H1 (cell line): ENCODE measurements at regions not wholly inside any gene's neighbourhood (a gene's known extent, or its start where the extent isn't known, plus 50 kb on each side); places are given as distances from the start of the nearest gene placed in this dataset.
"Not testable (repeated sequence)": the region's sequence is repeated elsewhere in the genome, so short reads cannot be mapped to it uniquely, and the experiment has no call there.

Experiments used
- CTCF ChIA-PET: fragments of 300-600 bp; sonication (Branson Sonifier 250); formaldehyde crosslinking; loops from one replicate; lab custom pipeline; 2021; ENCODE audit not compliant: partially characterized antibody; lab: Charles Lee
- POLR2A ChIA-PET: fragments of 300-600 bp; sonication (Branson Sonifier 250); formaldehyde crosslinking; loops from one replicate; lab custom pipeline; 2021; ENCODE audit warnings: inconsistent platforms; ENCODE audit not compliant: partially characterized antibody; lab: Charles Lee
- DNase-seq, 2 experiments: peaks; one replicate each; pipeline versions ENCODE4 v3.0.0 to v3.0.0-alpha.2; 2010 to 2022; ENCODE audit warnings: low spot score in 2 of 2, low read depth in 1 of 2, mixed read lengths in 1 of 2
- FAIRE-seq: peaks from 2 replicates; lab custom pipeline; 2011; peaks lifted over from hg19 to GRCh38; lab: Jason Lieb, UNC
- H2AFZ ChIP-seq: 2 replicates; pipeline ENCODE4 v1.8.1; 2012; ENCODE audit warnings: low read length, inconsistent platforms
- H2AK5ac ChIP-seq: 2 replicates; pipeline ENCODE4 v1.6.1; 2013; ENCODE audit warnings: low read depth, low read length
- H2BK120ac ChIP-seq: replicated peaks from 2 replicates; pipeline ENCODE3; 2013; ENCODE audit warnings: low read depth, low read length, inconsistent platforms
- H2BK12ac ChIP-seq: 2 replicates; pipeline ENCODE4 v1.6.1; 2013; ENCODE audit warnings: low read depth, low read length
- H2BK15ac ChIP-seq: 2 replicates; pipeline ENCODE4 v1.6.1; 2013; ENCODE audit warnings: low read length
- H2BK20ac ChIP-seq: 2 replicates; pipeline ENCODE4 v1.6.1; 2013; ENCODE audit warnings: low read length
- H2BK5ac ChIP-seq: 2 replicates; pipeline ENCODE4 v1.6.1; 2013; ENCODE audit warnings: low read depth, low read length
- H3K14ac ChIP-seq: 2 replicates; pipeline ENCODE4 v1.6.1; 2013; ENCODE audit warnings: inconsistent platforms; ENCODE audit not compliant: insufficient read length
- H3K18ac ChIP-seq: 2 replicates; pipeline ENCODE4 v1.6.1; 2013; ENCODE audit warnings: low read length; ENCODE audit errors: extremely low read depth
- H3K23ac ChIP-seq: 2 replicates; pipeline ENCODE4 v1.6.1; 2013; ENCODE audit warnings: inconsistent platforms; ENCODE audit not compliant: insufficient read length
- H3K23me2 ChIP-seq: 2 replicates; pipeline ENCODE4 v1.6.1; 2013; ENCODE audit warnings: low read depth, low read length
- H3K27ac ChIP-seq: 2 replicates; pipeline ENCODE4 v1.6.1; 2011; ENCODE audit warnings: low read depth, low read length, inconsistent platforms
- H3K27me3 ChIP-seq, 4 experiments: replicated peaks in 1 of 4; 1 replicate in 1 of 4; 2 replicates in 3 of 4; pipeline versions ENCODE4 v1.6.1 to v1.8.1; 2011 to 2013; ENCODE audit warnings: low read length in 3 of 4, mild to moderate bottlenecking in 3 of 4, inconsistent platforms in 2 of 4, mixed read lengths in 2 of 4, moderate library complexity in 1 of 4; ENCODE audit not compliant: control insufficient read depth in 3 of 4, insufficient read depth in 3 of 4; ENCODE audit errors: extremely low read depth in 1 of 4
- H3K36me3 ChIP-seq, 4 experiments: 2 replicates each; pipeline versions ENCODE4 v1.6.1 to v1.8.1; 2011 to 2013; ENCODE audit warnings: mild to moderate bottlenecking in 4 of 4, low read length in 3 of 4, moderate library complexity in 2 of 4, control low read depth in 1 of 4, inconsistent platforms in 1 of 4; ENCODE audit not compliant: insufficient read depth in 4 of 4, control insufficient read depth in 2 of 4
- H3K4ac ChIP-seq: replicated peaks from 2 replicates; pipeline ENCODE3; 2013; ENCODE audit warnings: low read length, low read depth, mixed read lengths, inconsistent platforms; ENCODE audit not compliant: insufficient read length
- H3K4me1 ChIP-seq, 4 experiments: replicated peaks in 1 of 4; 1 replicate in 1 of 4; 2 replicates in 3 of 4; pipeline versions ENCODE4 v1.6.1 to v1.8.1; 2011 to 2013; ENCODE audit warnings: low read length in 3 of 4, inconsistent platforms in 2 of 4, mixed read lengths in 1 of 4; ENCODE audit not compliant: insufficient read depth in 4 of 4, control insufficient read depth in 3 of 4
- H3K4me2 ChIP-seq, 2 experiments: 2 replicates each; pipeline versions ENCODE4 v1.6.1 to v1.8.1; 2011 to 2013; ENCODE audit warnings: low read depth in 2 of 2, low read length in 2 of 2, control low read depth in 1 of 2, inconsistent platforms in 1 of 2, mild to moderate bottlenecking in 1 of 2; ENCODE audit not compliant: insufficient read depth in 1 of 2
- H3K4me3 ChIP-seq, 4 experiments: fragments of 200-600, 300-600 bp in 1 of 4; sonication (generic), shearing (Covaris generic), sonication (Bioruptor Twin) in 1 of 4; 2 replicates each; pipeline versions ENCODE4 v1.5.1 to v1.8.1; 2011 to 2016; ENCODE audit warnings: low read length in 4 of 4, low read depth in 3 of 4, control low read depth in 2 of 4, inconsistent platforms in 2 of 4, mild to moderate bottlenecking in 2 of 4, mixed read lengths in 1 of 4, moderate library complexity in 1 of 4; ENCODE audit not compliant: insufficient read depth in 2 of 4; ENCODE audit errors: extremely low read depth in 1 of 4
- H3K56ac ChIP-seq: replicated peaks from 2 replicates; pipeline ENCODE3; 2013; ENCODE audit warnings: low read depth, mild to moderate bottlenecking, mixed read lengths, low read length, inconsistent platforms; ENCODE audit not compliant: insufficient read length
- H3K79me1 ChIP-seq: 2 replicates; pipeline ENCODE4 v1.6.1; 2013; ENCODE audit warnings: low read depth, low read length, control low read depth
- H3K79me2 ChIP-seq, 2 experiments: 2 replicates each; pipeline versions ENCODE4 v1.6.1 to v1.8.1; 2012 to 2013; ENCODE audit warnings: low read length in 2 of 2, mild to moderate bottlenecking in 2 of 2, inconsistent platforms in 1 of 2; ENCODE audit not compliant: insufficient read depth in 2 of 2, control insufficient read depth in 1 of 2
- H3K9ac ChIP-seq, 4 experiments: replicated peaks in 1 of 4; 1 replicate in 1 of 4; 2 replicates in 3 of 4; pipeline versions ENCODE4 v1.6.1 to v1.8.1; 2011 to 2013; ENCODE audit warnings: low read depth in 3 of 4, low read length in 3 of 4, control low read depth in 2 of 4, mild to moderate bottlenecking in 2 of 4, moderate library complexity in 2 of 4, inconsistent platforms in 1 of 4; ENCODE audit errors: extremely low read depth in 1 of 4
- H3K9me3 ChIP-seq, 2 experiments: 2 replicates each; pipeline versions ENCODE4 v1.6.1 to v1.8.1; 2012 to 2013; ENCODE audit warnings: mild to moderate bottlenecking in 2 of 2, moderate library complexity in 2 of 2, control low read depth in 1 of 2, inconsistent platforms in 1 of 2, low read depth in 1 of 2, low read length in 1 of 2, mixed read lengths in 1 of 2; ENCODE audit not compliant: insufficient read depth in 2 of 2
- H4K20me1 ChIP-seq, 2 experiments: replicated peaks in 1 of 2; 2 replicates each; pipeline versions ENCODE3 to v1.8.1; 2011 to 2013; ENCODE audit warnings: inconsistent platforms in 2 of 2, low read length in 2 of 2, mild to moderate bottlenecking in 1 of 2; ENCODE audit not compliant: insufficient read depth in 2 of 2, control insufficient read depth in 1 of 2
- H4K5ac ChIP-seq: 2 replicates; pipeline ENCODE4 v1.6.1; 2013; ENCODE audit warnings: low read length, low read depth, mixed read lengths, inconsistent platforms; ENCODE audit not compliant: insufficient read length
- H4K8ac ChIP-seq: 2 replicates; pipeline ENCODE4 v1.8.0; 2013; ENCODE audit warnings: mild to moderate bottlenecking, moderate library complexity, low read length, inconsistent platforms; ENCODE audit not compliant: insufficient read depth; ENCODE audit errors: extremely low read depth
- H4K91ac ChIP-seq: replicated peaks from 2 replicates; pipeline ENCODE3; 2013; ENCODE audit warnings: low read length, mixed read lengths, inconsistent platforms; ENCODE audit not compliant: insufficient read length
- WGBS, 2 experiments: shearing (Covaris generic) in 1 of 2; methylation state at CpG; one replicate each; pipeline versions ENCODE4 v1.1.6 to v1.1.7; 2013 to 2015; ENCODE audit warnings: low lambda C conversion rate in 2 of 2, mixed read lengths in 2 of 2, inconsistent platforms in 1 of 2, low coverage in 1 of 2, missing lambda C conversion rate in 1 of 2; ENCODE audit not compliant: insufficient replicate concordance in 2 of 2, insufficient coverage in 1 of 2, insufficient read length in 1 of 2; ENCODE audit errors: extremely low coverage in 1 of 2, missing lambda C conversion rate in 1 of 2; 5-methylcytosine and 5-hydroxymethylcytosine counted together

GRCh38 chr21:13883641-13884395 lies 274.2 kb downstream of the POTED start:
- H3K4me3 ChIP-seq, H4K5ac ChIP-seq, H3K56ac ChIP-seq, FAIRE-seq, H3K27me3 ChIP-seq, H3K4me1 ChIP-seq, H3K27ac ChIP-seq, H4K8ac ChIP-seq, H2BK120ac ChIP-seq, H3K79me1 ChIP-seq, CTCF ChIA-PET, H3K79me2 ChIP-seq, H2BK12ac ChIP-seq, H2AFZ ChIP-seq, H3K23me2 ChIP-seq, POLR2A ChIA-PET, H3K23ac ChIP-seq, H3K14ac ChIP-seq, H2BK5ac ChIP-seq, H4K91ac ChIP-seq, H2AK5ac ChIP-seq, H3K36me3 ChIP-seq, H3K4ac ChIP-seq, H4K20me1 ChIP-seq, H3K4me2 ChIP-seq, H2BK20ac ChIP-seq, H2BK15ac ChIP-seq, H3K18ac ChIP-seq, H3K9ac ChIP-seq, DNase-seq: not testable (repeated sequence)
- WGBS, 2 experiments, result 74% methylated on average over 2 of the region's 2 CpGs; no CpG with 5 or more reads in 1 of the 2 experiments
- peaks cover 27 to 54% of the 10 kb centered on the region in 2 experiments for H3K9me3 ChIP-seq

GRCh38 chr21:13877503-13877902 lies 267.9 kb downstream of the POTED start:
- WGBS, 2 experiments, result 76% methylated on average over 4 of the region's 4 CpGs; no CpG with 5 or more reads in 1 of the 2 experiments

More at GRCh38 chr21:13877503-13877902, 267.9 kb downstream of the POTED start:
- H3K36me3 ChIP-seq, CTCF ChIA-PET, H3K27me3 ChIP-seq, H3K23me2 ChIP-seq, H3K14ac ChIP-seq, H3K23ac ChIP-seq, H3K18ac ChIP-seq, H3K4ac ChIP-seq, H4K8ac ChIP-seq, H3K56ac ChIP-seq, H3K79me1 ChIP-seq, H4K91ac ChIP-seq, FAIRE-seq, H4K5ac ChIP-seq, H3K27ac ChIP-seq, POLR2A ChIA-PET, H3K79me2 ChIP-seq, H4K20me1 ChIP-seq, H2BK120ac ChIP-seq, H3K9ac ChIP-seq, H3K4me1 ChIP-seq, H2AK5ac ChIP-seq, H3K4me3 ChIP-seq, DNase-seq, H2BK15ac ChIP-seq, H3K4me2 ChIP-seq, H2BK5ac ChIP-seq, H2BK12ac ChIP-seq, H2BK20ac ChIP-seq, H2AFZ ChIP-seq: not testable (repeated sequence)
- peaks cover 30 to 68% of the 10 kb centered on the region in 2 experiments for H3K9me3 ChIP-seq
